ENCODE measurements at regions not wholly inside any gene's neighbourhood (a gene's known extent, or its start where the extent isn't known, plus 50 kb on each side); places are given as distances from the start of the nearest gene placed in this dataset.

GRCh38 chr17:72479113-72479512 is 358.3 kb downstream of the SOX9 start:
- no peak for DNase-seq

GRCh38 chr17:72481572-72481971 is 360.8 kb downstream of the SOX9 start:
- DNase-seq: no peak

GRCh38 chr17:72485596-72485995 is 364.8 kb downstream of the SOX9 start:
- no peak for DNase-seq

GRCh38 chr17:72486806-72487205 is 366.0 kb downstream of the SOX9 start:
- no peak for DNase-seq

- no peak for DNase-seq
Observed at GRCh38 chr17:72487731-72488494, 367.1 kb downstream of the SOX9 start.

GRCh38 chr17:72488555-72489271 is 367.9 kb downstream of the SOX9 start:
- DNase-seq: no peak

GRCh38 chr17:72489272-72489641 is 368.4 kb downstream of the SOX9 start:
- no peak for DNase-seq

- no peak for DNase-seq
Observed at GRCh38 chr17:72491102-72491501, 370.3 kb downstream of the SOX9 start.

GRCh38 chr17:72492494-72492893 is 371.7 kb downstream of the SOX9 start:
- DNase-seq: no peak

GRCh38 chr17:72492941-72493340 is 372.1 kb downstream of the SOX9 start:
- DNase-seq: no peak

- no peak for DNase-seq
Observed at GRCh38 chr17:72494566-72494965, 373.7 kb downstream of the SOX9 start.

- DNase-seq: no peak
Observed at GRCh38 chr17:72496461-72496860, 375.6 kb downstream of the SOX9 start.

- DNase-seq: no peak
Observed at GRCh38 chr17:72497915-72498314, 377.1 kb downstream of the SOX9 start.

GRCh38 chr17:72498364-72499210 is 377.8 kb downstream of the SOX9 start:
- DNase-seq: no peak

- no peak for DNase-seq
Observed at GRCh38 chr17:72501404-72502370, 380.9 kb downstream of the SOX9 start.

- no peak for DNase-seq
Observed at GRCh38 chr17:72502371-72503341, 381.8 kb downstream of the SOX9 start.

GRCh38 chr17:72503556-72503955 is 382.7 kb downstream of the SOX9 start:
- DNase-seq: no peak

- no peak for DNase-seq
Observed at GRCh38 chr17:72504783-72505182, 384.0 kb downstream of the SOX9 start.

- no peak for DNase-seq
Observed at GRCh38 chr17:72506773-72507172, 386.0 kb downstream of the SOX9 start.

- DNase-seq: no peak
Observed at GRCh38 chr17:72507370-72507769, 386.6 kb downstream of the SOX9 start.

- DNase-seq: no peak
Observed at GRCh38 chr17:72510351-72511016, 389.7 kb downstream of the SOX9 start.
